K562 (cell line): ENCODE measurements at regions not wholly inside any gene's neighbourhood (a gene's known extent, or its start where the extent isn't known, plus 50 kb on each side); places are given as distances from the start of the nearest gene placed in this dataset.

Experiments used
- CBFB ChIP-seq: sonication (generic); formaldehyde crosslinking; IDR thresholded peaks from 2 replicates; pipeline ENCODE4 v1.4.0; 2020; ENCODE audit warnings: mild to moderate bottlenecking, missing genetic modification reagents
- CBX3 ChIP-seq, 2 experiments: IDR thresholded peaks; 1 replicate in 1 of 2; 2 replicates in 1 of 2; pipeline ENCODE4 v1.6.1; 2012; ENCODE audit warnings: inconsistent platforms in 2 of 2, low read length in 2 of 2, borderline replicate concordance in 1 of 2, control low read depth in 1 of 2
- ELF2 ChIP-seq: fragments of 250-450 bp; sonication (Bioruptor Pico); IDR thresholded peaks from 2 replicates; pipeline ENCODE4 v1.5.0; 2021; ENCODE audit warnings: mild to moderate bottlenecking
- GTF2F1 ChIP-seq: IDR thresholded peaks from 2 replicates; pipeline ENCODE4 v1.6.1; 2011; ENCODE audit warnings: low read depth, low read length, improper control_type of control experiment
- HNRNPUL1 ChIP-seq: fragments of 200-400 bp; formaldehyde crosslinking; IDR thresholded peaks from 2 replicates; pipeline ENCODE4 v1.6.1; 2017; ENCODE audit warnings: low read length
- JUNB ChIP-seq: fragments of 450-650 bp; formaldehyde crosslinking; conservative IDR thresholded peaks from 2 replicates; pipeline ENCODE4 v1.4.0; 2020; ENCODE audit warnings: mild to moderate bottlenecking
- KHSRP ChIP-seq: fragments of 450-650 bp; IDR thresholded peaks from 2 replicates; pipeline ENCODE4 v1.6.1; 2017
- MAZ ChIP-seq, 2 experiments: fragments of 450-650 bp in 1 of 2; sonication (generic) in 1 of 2; formaldehyde crosslinking; IDR thresholded peaks in 1 of 2; conservative IDR thresholded peaks in 1 of 2; 2 replicates each; pipeline versions ENCODE4 v1.4.0 to v1.5.0; 2020; ENCODE audit warnings: mild to moderate bottlenecking in 1 of 2, missing genetic modification reagents in 1 of 2
- NFATC3 ChIP-seq: fragments of 450-650 bp; IDR thresholded peaks from 2 replicates; pipeline ENCODE4 v1.6.1; 2017; ENCODE audit warnings: mild to moderate bottlenecking
- SRSF9 ChIP-seq: fragments of 200-400 bp; formaldehyde crosslinking; IDR thresholded peaks from 2 replicates; pipeline ENCODE4 v1.6.1; 2017; ENCODE audit warnings: low read depth, low read length, borderline replicate concordance
- TRIM28 ChIP-seq: fragments of 450-650 bp; IDR thresholded peaks from 2 replicates; pipeline ENCODE4 v1.6.1; 2017
- ZBTB40 ChIP-seq, 2 experiments: fragments of 450-650 bp in 1 of 2; sonication (generic) in 1 of 2; formaldehyde crosslinking in 1 of 2; IDR thresholded peaks; 2 replicates each; pipeline versions ENCODE4 v1.7.1 to v1.9.0; 2016 to 2022; ENCODE audit warnings: inconsistent platforms in 1 of 2, mild to moderate bottlenecking in 1 of 2, missing genetic modification reagents in 1 of 2
- ZNF133 ChIP-seq: fragments of 250-450 bp; sonication (Bioruptor Pico); IDR thresholded peaks from 2 replicates; pipeline ENCODE4 v1.4.0; 2020; ENCODE audit warnings: mild to moderate bottlenecking
- TF ChIP-seq, protein P1 (sequence below): IDR thresholded peaks from 2 replicates; pipeline ENCODE4 v1.6.1; 2011; ENCODE audit warnings: borderline replicate concordance, low read depth, mild to moderate bottlenecking, moderate library complexity, low read length; ENCODE audit not compliant: insufficient read depth, poor library complexity, severe bottlenecking

- TF ChIP-seq GTF2F1 = no peak
- no peak for TF ChIP-seq HNRNPUL1
- no peak for TF ChIP-seq TRIM28
- no peak for TF ChIP-seq CBFB
- TF ChIP-seq CBX3 (IDR thresholded peaks at IDR 0.05; ENCODE audit: borderline replicate concordance in 1 of 2, low read length in 2 of 2) = no peak
- TF ChIP-seq NFATC3 = no peak
- no peak for TF ChIP-seq ZBTB40 (IDR thresholded peaks at IDR 0.05)
- no peak for TF ChIP-seq ZBTB40 (CRISPR knock-in tag; IDR thresholded peaks at IDR 0.05)
- TF ChIP-seq KHSRP = no peak
- TF ChIP-seq, protein P1, sequence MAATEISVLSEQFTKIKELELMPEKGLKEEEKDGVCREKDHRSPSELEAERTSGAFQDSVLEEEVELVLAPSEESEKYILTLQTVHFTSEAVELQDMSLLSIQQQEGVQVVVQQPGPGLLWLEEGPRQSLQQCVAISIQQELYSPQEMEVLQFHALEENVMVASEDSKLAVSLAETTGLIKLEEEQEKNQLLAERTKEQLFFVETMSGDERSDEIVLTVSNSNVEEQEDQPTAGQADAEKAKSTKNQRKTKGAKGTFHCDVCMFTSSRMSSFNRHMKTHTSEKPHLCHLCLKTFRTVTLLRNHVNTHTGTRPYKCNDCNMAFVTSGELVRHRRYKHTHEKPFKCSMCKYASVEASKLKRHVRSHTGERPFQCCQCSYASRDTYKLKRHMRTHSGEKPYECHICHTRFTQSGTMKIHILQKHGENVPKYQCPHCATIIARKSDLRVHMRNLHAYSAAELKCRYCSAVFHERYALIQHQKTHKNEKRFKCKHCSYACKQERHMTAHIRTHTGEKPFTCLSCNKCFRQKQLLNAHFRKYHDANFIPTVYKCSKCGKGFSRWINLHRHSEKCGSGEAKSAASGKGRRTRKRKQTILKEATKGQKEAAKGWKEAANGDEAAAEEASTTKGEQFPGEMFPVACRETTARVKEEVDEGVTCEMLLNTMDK = no peak
- TF ChIP-seq JUNB (CRISPR knock-in tag) = no peak
- TF ChIP-seq MAZ (CRISPR knock-in tag; conservative IDR thresholded peaks at IDR 0.05 in 1 of 2, IDR thresholded peaks at IDR 0.05 in 1 of 2) = no peak
- TF ChIP-seq ZNF133 (CRISPR knock-in tag) = no peak
- no peak for TF ChIP-seq ELF2 (CRISPR knock-in tag)
- no peak for TF ChIP-seq SRSF9
Observed at GRCh38 chr13:50390503-50391248, 375.4 kb downstream of the KCNRG start.
